Neural cell (in vitro differentiated cells): ENCODE measurements at regions not wholly inside any gene's neighbourhood (a gene's known extent, or its start where the extent isn't known, plus 50 kb on each side); places are given as distances from the start of the nearest gene placed in this dataset.

Experiments used
- H2AFZ ChIP-seq: fragments of 200-600, 300-800 bp; sonication (generic), shearing (Covaris generic); 2 replicates; pipeline ENCODE4 v1.6.0; 2014; ENCODE audit warnings: low read depth, mild to moderate bottlenecking, antibody characterized with exemption, low read length, moderate library complexity
- H3F3A ChIP-seq: fragments of 200-600 bp; shearing (Covaris generic); 2 replicates; pipeline ENCODE4 v1.6.1; 2016; ENCODE audit warnings: mild to moderate bottlenecking, moderate library complexity, mixed read lengths, antibody characterized with exemption, low read length; ENCODE audit not compliant: insufficient read depth, poor library complexity, severe bottlenecking
- H3K27ac ChIP-seq: fragments of 200-600, 300-800 bp; sonication (generic), shearing (Covaris generic); 2 replicates; pipeline ENCODE4 v1.5.1; 2014; ENCODE audit warnings: mild to moderate bottlenecking, low read length, moderate library complexity
- H3K27me3 ChIP-seq: fragments of 300-800, 200-600 bp; sonication (generic), shearing (Covaris generic); 2 replicates; pipeline ENCODE4 v1.6.0; 2014; ENCODE audit warnings: mild to moderate bottlenecking, low read depth, low read length, moderate library complexity; ENCODE audit not compliant: insufficient read depth
- H3K36me3 ChIP-seq: fragments of 300-800, 200-600 bp; sonication (generic), shearing (Covaris generic); 2 replicates; pipeline ENCODE4 v1.5.1; 2014; ENCODE audit warnings: mild to moderate bottlenecking, antibody characterized with exemption, low read length, moderate library complexity; ENCODE audit not compliant: insufficient read depth
- H3K4me2 ChIP-seq: fragments of 300-800, 200-600 bp; sonication (generic), shearing (Covaris generic); 2 replicates; pipeline ENCODE4 v1.6.0; 2014; ENCODE audit warnings: mild to moderate bottlenecking, low read length
- H3K4me3 ChIP-seq: fragments of 300-800, 200-600 bp; sonication (generic), shearing (Covaris generic); 2 replicates; pipeline ENCODE4 v1.5.1; 2014; ENCODE audit warnings: mild to moderate bottlenecking, low read length, moderate library complexity
- H3K79me2 ChIP-seq: fragments of 200-600 bp; shearing (Covaris generic); replicated peaks from 2 replicates; pipeline ENCODE4 v1.6.0; 2014; ENCODE audit warnings: mild to moderate bottlenecking, low read length, moderate library complexity; ENCODE audit not compliant: insufficient read depth
- H3K9ac ChIP-seq: fragments of 300-800, 200-600 bp; sonication (generic), shearing (Covaris generic); 2 replicates; pipeline ENCODE4 v1.6.1; 2016; ENCODE audit warnings: mild to moderate bottlenecking, low read length, mixed read lengths
- H3K9me2 ChIP-seq: fragments of 200-600 bp; shearing (Covaris generic); 2 replicates; pipeline ENCODE4 v1.6.1; 2016; ENCODE audit warnings: mild to moderate bottlenecking, low read length, mixed read lengths; ENCODE audit not compliant: insufficient read depth
- H3K9me3 ChIP-seq: fragments of 200-600, 300-800 bp; sonication (generic), shearing (Covaris generic); 2 replicates; pipeline ENCODE4 v1.6.1; 2016; ENCODE audit warnings: mild to moderate bottlenecking, mixed run types, low read length, moderate library complexity, mixed read lengths
- H4K20me1 ChIP-seq: fragments of 200-600 bp; shearing (Covaris generic); 2 replicates; pipeline ENCODE4 v1.6.1; 2016; ENCODE audit warnings: mild to moderate bottlenecking, mixed run types; ENCODE audit not compliant: insufficient read depth
- EP300 ChIP-seq: fragments of 450-650 bp; conservative IDR thresholded peaks from 2 replicates; pipeline ENCODE4 v1.6.1; 2014; ENCODE audit warnings: antibody characterized with exemption, mild to moderate bottlenecking, moderate library complexity; ENCODE audit not compliant: poor library complexity, severe bottlenecking
- EZH2 ChIP-seq: fragments of 200-600, 300-800 bp; shearing (Covaris generic), sonication (generic); IDR thresholded peaks from 2 replicates; pipeline ENCODE4 v1.6.1; 2014; ENCODE audit warnings: antibody characterized with exemption, low read length, borderline replicate concordance, mild to moderate bottlenecking; ENCODE audit not compliant: insufficient read depth, poor library complexity, severe bottlenecking
- MXI1 ChIP-seq: fragments of 450-650 bp; conservative IDR thresholded peaks from 2 replicates; pipeline ENCODE4 v1.6.1; 2014; ENCODE audit warnings: antibody characterized with exemption, mild to moderate bottlenecking; ENCODE audit not compliant: poor library complexity, severe bottlenecking
- POLR2AphosphoS5 ChIP-seq: IDR thresholded peaks from 2 replicates; pipeline ENCODE4 v1.6.1; 2012
- RAD21 ChIP-seq: fragments of 450-650 bp; conservative IDR thresholded peaks from 2 replicates; pipeline ENCODE4 v1.6.1; 2014; ENCODE audit warnings: antibody characterized with exemption, mild to moderate bottlenecking, moderate library complexity
- SMC3 ChIP-seq: fragments of 450-650 bp; conservative IDR thresholded peaks from 2 replicates; pipeline ENCODE4 v1.6.1; 2014; ENCODE audit warnings: antibody characterized with exemption, mild to moderate bottlenecking, moderate library complexity; ENCODE audit not compliant: poor library complexity
- TAF1 ChIP-seq: IDR thresholded peaks from 2 replicates; pipeline ENCODE4 v1.6.1; 2012; ENCODE audit warnings: low read depth
- TF ChIP-seq, protein P1 (sequence below): IDR thresholded peaks from 2 replicates; pipeline ENCODE4 v1.6.1; 2012; ENCODE audit warnings: borderline replicate concordance
- TF ChIP-seq, protein P2 (sequence below): fragments of 450-650 bp; IDR thresholded peaks from 2 replicates; pipeline ENCODE4 v1.5.1; 2014; ENCODE audit warnings: antibody characterized with exemption, mild to moderate bottlenecking, moderate library complexity; ENCODE audit not compliant: poor library complexity, severe bottlenecking

DNA sequence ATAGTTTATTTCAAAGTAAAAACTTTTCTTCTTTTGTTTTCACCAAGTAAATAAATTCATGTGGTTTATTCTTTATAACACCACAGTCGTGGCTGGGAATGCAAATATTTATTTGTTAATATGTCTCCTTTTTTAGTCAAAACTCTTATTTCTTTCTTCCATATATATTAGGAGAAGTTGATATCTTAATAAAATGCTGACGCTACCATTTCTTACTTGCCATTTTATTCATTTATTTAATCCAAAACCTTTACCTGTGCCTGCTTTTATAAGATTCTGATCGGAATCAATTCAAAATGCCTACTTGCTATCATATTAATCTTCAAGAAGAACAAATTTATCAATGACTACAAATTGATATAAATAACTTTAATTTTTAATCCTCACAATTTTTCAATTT lies 362.9 kb upstream of the FSIP2 start:
- no peaks in the 10 kb centered on the region for H3F3A ChIP-seq
- H4K20me1 ChIP-seq = no peaks in the 10 kb centered on the region
- no peaks in the 10 kb centered on the region for H3K79me2 ChIP-seq
- H2AFZ ChIP-seq = no peak overlapping the region
- no peak overlapping the region for H3K4me2 ChIP-seq
- TF ChIP-seq EZH2 (no peak), SMC3 (no peak), POLR2AphosphoS5 (no peak), RAD21 (no peak), TAF1 (no peak), MXI1 (no peak), EP300 (no peak)
- TF ChIP-seq, protein P1, sequence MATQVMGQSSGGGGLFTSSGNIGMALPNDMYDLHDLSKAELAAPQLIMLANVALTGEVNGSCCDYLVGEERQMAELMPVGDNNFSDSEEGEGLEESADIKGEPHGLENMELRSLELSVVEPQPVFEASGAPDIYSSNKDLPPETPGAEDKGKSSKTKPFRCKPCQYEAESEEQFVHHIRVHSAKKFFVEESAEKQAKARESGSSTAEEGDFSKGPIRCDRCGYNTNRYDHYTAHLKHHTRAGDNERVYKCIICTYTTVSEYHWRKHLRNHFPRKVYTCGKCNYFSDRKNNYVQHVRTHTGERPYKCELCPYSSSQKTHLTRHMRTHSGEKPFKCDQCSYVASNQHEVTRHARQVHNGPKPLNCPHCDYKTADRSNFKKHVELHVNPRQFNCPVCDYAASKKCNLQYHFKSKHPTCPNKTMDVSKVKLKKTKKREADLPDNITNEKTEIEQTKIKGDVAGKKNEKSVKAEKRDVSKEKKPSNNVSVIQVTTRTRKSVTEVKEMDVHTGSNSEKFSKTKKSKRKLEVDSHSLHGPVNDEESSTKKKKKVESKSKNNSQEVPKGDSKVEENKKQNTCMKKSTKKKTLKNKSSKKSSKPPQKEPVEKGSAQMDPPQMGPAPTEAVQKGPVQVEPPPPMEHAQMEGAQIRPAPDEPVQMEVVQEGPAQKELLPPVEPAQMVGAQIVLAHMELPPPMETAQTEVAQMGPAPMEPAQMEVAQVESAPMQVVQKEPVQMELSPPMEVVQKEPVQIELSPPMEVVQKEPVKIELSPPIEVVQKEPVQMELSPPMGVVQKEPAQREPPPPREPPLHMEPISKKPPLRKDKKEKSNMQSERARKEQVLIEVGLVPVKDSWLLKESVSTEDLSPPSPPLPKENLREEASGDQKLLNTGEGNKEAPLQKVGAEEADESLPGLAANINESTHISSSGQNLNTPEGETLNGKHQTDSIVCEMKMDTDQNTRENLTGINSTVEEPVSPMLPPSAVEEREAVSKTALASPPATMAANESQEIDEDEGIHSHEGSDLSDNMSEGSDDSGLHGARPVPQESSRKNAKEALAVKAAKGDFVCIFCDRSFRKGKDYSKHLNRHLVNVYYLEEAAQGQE = no peak
- TF ChIP-seq, protein P2, sequence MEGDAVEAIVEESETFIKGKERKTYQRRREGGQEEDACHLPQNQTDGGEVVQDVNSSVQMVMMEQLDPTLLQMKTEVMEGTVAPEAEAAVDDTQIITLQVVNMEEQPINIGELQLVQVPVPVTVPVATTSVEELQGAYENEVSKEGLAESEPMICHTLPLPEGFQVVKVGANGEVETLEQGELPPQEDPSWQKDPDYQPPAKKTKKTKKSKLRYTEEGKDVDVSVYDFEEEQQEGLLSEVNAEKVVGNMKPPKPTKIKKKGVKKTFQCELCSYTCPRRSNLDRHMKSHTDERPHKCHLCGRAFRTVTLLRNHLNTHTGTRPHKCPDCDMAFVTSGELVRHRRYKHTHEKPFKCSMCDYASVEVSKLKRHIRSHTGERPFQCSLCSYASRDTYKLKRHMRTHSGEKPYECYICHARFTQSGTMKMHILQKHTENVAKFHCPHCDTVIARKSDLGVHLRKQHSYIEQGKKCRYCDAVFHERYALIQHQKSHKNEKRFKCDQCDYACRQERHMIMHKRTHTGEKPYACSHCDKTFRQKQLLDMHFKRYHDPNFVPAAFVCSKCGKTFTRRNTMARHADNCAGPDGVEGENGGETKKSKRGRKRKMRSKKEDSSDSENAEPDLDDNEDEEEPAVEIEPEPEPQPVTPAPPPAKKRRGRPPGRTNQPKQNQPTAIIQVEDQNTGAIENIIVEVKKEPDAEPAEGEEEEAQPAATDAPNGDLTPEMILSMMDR = no peak
- H3K27ac ChIP-seq = no peak overlapping the region
- no peaks in the 10 kb centered on the region for H3K9me2 ChIP-seq
- H3K4me3 ChIP-seq = no peak overlapping the region
- no peaks in the 10 kb centered on the region for H3K27me3 ChIP-seq
- no peak overlapping the region for H3K9ac ChIP-seq
- H3K36me3 ChIP-seq = no peaks in the 10 kb centered on the region
- no peaks in the 10 kb centered on the region for H3K9me3 ChIP-seq

DNA sequence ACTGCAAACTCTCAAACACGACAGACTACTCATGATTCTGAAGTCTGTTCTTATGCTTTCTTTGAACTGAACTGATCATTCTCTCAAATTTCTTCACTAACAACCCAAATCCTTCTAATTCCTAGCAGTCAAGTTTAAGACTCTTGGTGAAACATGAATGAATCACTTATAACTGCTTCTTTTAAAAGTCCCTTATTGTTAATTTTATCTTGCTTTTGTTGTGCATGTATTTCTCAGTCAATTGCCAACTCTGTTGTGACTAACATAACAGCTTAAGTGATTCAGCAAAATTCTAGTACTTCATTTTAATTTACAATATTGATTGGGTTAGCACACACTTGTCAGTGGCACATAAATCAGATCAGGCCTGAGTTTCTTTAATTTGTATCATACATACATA lies 357.0 kb upstream of the FSIP2 start:
- TF ChIP-seq EP300 (no peak), EZH2 (no peak), POLR2AphosphoS5 (no peak), RAD21 (no peak)
- TF ChIP-seq, protein P1 = no peak
- TF ChIP-seq, protein P2 = no peak
- H3K27ac ChIP-seq = no peak overlapping the region

More for the DNA sequence above, 357.0 kb upstream of the FSIP2 start:
- Histone ChIP-seq H3K27me3 (no peaks in the 10 kb centered on the region), H3K4me3 (no peak overlapping the region), H4K20me1 (no peaks in the 10 kb centered on the region), H3F3A (no peaks in the 10 kb centered on the region), H3K9me2 (no peaks in the 10 kb centered on the region), H3K36me3 (no peaks in the 10 kb centered on the region), H3K9ac (no peak overlapping the region), H2AFZ (no peak overlapping the region), H3K79me2 (no peaks in the 10 kb centered on the region), H3K9me3 (no peaks in the 10 kb centered on the region), H3K4me2 (no peak overlapping the region)
